Upper lobe of left lung (tissue), 4 donors: ENCODE measurements at regions not wholly inside any gene's neighbourhood (a gene's known extent, or its start where the extent isn't known, plus 50 kb on each side); places are given as distances from the start of the nearest gene placed in this dataset.

Experiments
- CTCF ChIP-seq, 6 experiments: fragments of 450-650 bp in 4 of 6; fragments of 200-600 bp in 2 of 6; sonication (generic) in 2 of 6; IDR thresholded peaks; one replicate each; pipeline ENCODE4 v1.5.1; 2016 to 2019; ENCODE audit warnings: antibody characterized with exemption in 6 of 6
- POLR2A ChIP-seq, 4 donors: fragments of 450-650 bp; IDR thresholded peaks; one replicate each; pipeline ENCODE4 v1.5.1; 2016 to 2017; ENCODE audit warnings: antibody characterized with exemption in 4 of 4, mild to moderate bottlenecking in 2 of 4
- POLR2AphosphoS5 ChIP-seq, 2 donors: sonication (generic); formaldehyde crosslinking; IDR thresholded peaks; one replicate each; pipeline ENCODE4 v1.5.1; 2017; ENCODE audit warnings: antibody characterized with exemption in 2 of 2

GRCh38 chr7:115410972-115411686 is 489.2 kb downstream of the MDFIC start:
- TF ChIP-seq POLR2A (IDR thresholded peaks at IDR 0.05): no peak
- no peak for TF ChIP-seq POLR2AphosphoS5 (IDR thresholded peaks at IDR 0.05)
- no peak for TF ChIP-seq CTCF (IDR thresholded peaks at IDR 0.05)
